ENCODE measurements at regions not wholly inside any gene's neighbourhood (a gene's known extent, or its start where the extent isn't known, plus 50 kb on each side); places are given as distances from the start of the nearest gene placed in this dataset.

- no peaks in the 10 kb centered on the region for H3K4me1 ChIP-seq
- TF ChIP-seq POLR2A (IDR thresholded peaks at IDR 0.05), result no peak
- TF ChIP-seq, protein P1, sequence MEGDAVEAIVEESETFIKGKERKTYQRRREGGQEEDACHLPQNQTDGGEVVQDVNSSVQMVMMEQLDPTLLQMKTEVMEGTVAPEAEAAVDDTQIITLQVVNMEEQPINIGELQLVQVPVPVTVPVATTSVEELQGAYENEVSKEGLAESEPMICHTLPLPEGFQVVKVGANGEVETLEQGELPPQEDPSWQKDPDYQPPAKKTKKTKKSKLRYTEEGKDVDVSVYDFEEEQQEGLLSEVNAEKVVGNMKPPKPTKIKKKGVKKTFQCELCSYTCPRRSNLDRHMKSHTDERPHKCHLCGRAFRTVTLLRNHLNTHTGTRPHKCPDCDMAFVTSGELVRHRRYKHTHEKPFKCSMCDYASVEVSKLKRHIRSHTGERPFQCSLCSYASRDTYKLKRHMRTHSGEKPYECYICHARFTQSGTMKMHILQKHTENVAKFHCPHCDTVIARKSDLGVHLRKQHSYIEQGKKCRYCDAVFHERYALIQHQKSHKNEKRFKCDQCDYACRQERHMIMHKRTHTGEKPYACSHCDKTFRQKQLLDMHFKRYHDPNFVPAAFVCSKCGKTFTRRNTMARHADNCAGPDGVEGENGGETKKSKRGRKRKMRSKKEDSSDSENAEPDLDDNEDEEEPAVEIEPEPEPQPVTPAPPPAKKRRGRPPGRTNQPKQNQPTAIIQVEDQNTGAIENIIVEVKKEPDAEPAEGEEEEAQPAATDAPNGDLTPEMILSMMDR (IDR thresholded peaks at IDR 0.05), result no peak
- no peak overlapping the region for H3K4me3 ChIP-seq
- no peak for DNase-seq
- intact Hi-C loops (cut with DNase I; ENCODE audit: low total_unique reads), result no loop called here
- H3K36me3 ChIP-seq, result no peaks in the 10 kb centered on the region
- H3K27me3 ChIP-seq, result no peaks in the 10 kb centered on the region
- no peak overlapping the region for H3K27ac ChIP-seq
- no peaks in the 10 kb centered on the region for H3K9me3 ChIP-seq
Measured at GRCh38 chr7:89780291-89780690, 374.0 kb upstream of the STEAP1 start.

DNA sequence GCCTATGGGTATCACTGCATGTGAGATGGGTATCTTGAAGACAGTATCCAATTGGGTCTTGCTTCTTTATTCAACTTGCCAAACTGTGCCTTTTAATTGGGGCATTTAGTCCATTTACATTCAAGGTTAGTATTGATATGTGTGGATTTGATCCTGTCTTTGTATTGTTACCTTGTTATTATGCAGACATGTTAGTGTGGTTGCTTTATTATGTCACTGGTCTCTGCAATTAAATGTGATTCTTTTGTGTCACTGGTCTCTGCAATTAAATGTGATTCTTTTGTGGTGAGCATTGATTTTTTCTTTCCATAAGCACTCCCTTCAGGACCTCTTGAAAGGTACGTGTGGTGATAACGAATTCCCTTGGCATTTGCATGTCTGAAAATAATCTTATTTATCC, 357.8 kb upstream of the STEAP1 start:
- Histone ChIP-seq H3K27ac (no peak overlapping the region), H3K36me3 (no peaks in the 10 kb centered on the region), H3K9me3 (no peaks in the 10 kb centered on the region), H3K4me3 (no peak overlapping the region), H3K27me3 (no peaks in the 10 kb centered on the region), H3K4me1 (no peaks in the 10 kb centered on the region)
- intact Hi-C loops (cut with DNase I; ENCODE audit: low total_unique reads), result no loop called here
- no peak for DNase-seq
- TF ChIP-seq, protein P1 (IDR thresholded peaks at IDR 0.05), result no peak
- TF ChIP-seq POLR2A (IDR thresholded peaks at IDR 0.05), result no peak

- no peak overlapping the region for H3K27ac ChIP-seq
- H3K36me3 ChIP-seq, result no peaks in the 10 kb centered on the region
- no peak for DNase-seq
- H3K9me3 ChIP-seq, result no peaks in the 10 kb centered on the region
- no peaks in the 10 kb centered on the region for H3K4me1 ChIP-seq
- intact Hi-C loops (cut with DNase I; ENCODE audit: low total_unique reads), result no loop called here
- no peaks in the 10 kb centered on the region for H3K27me3 ChIP-seq
- TF ChIP-seq, protein P1 (IDR thresholded peaks at IDR 0.05), result no peak
- no peak for TF ChIP-seq POLR2A (IDR thresholded peaks at IDR 0.05)
- H3K4me3 ChIP-seq, result no peak overlapping the region
Measured at GRCh38 chr7:89797965-89798598, 356.2 kb upstream of the STEAP1 start.

- intact Hi-C loops (cut with DNase I; ENCODE audit: low total_unique reads), result no loop called here
- Histone ChIP-seq H3K27ac (no peak overlapping the region), H3K36me3 (no peaks in the 10 kb centered on the region), H3K4me3 (no peak overlapping the region), H3K27me3 (no peaks in the 10 kb centered on the region), H3K9me3 (no peaks in the 10 kb centered on the region), H3K4me1 (no peaks in the 10 kb centered on the region)
- DNase-seq, result no peak
- TF ChIP-seq, protein P1 (IDR thresholded peaks at IDR 0.05), result no peak
- TF ChIP-seq POLR2A (IDR thresholded peaks at IDR 0.05), result no peak
Measured at GRCh38 chr7:89798599-89798996, 355.7 kb upstream of the STEAP1 start.

DNA sequence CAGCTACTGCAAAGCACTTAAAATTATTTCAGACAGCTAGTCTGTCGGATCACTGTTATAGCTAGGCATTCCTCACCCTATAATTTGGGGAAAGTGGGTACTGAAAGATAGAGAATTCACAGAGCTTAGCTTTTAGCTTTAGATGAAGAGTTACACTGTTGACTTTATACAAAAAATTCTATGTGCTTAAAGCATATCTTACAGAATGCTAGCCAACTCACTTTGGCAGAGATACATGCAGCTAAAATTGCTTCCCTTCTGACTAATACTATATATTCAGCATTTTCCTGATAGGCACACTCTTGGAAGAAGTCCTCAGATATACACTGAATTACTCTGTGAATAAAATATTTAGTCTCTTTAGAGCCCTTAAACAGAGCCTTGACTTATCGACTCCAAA, 353.5 kb upstream of the STEAP1 start:
- TF ChIP-seq, protein P1 (IDR thresholded peaks at IDR 0.05), result no peak
- no peak for TF ChIP-seq POLR2A (IDR thresholded peaks at IDR 0.05)
- intact Hi-C loops (cut with DNase I; ENCODE audit: low total_unique reads), result no loop called here
- DNase-seq, result no peak
- no peak overlapping the region for H3K27ac ChIP-seq
- H3K4me3 ChIP-seq, result no peak overlapping the region
- no peaks in the 10 kb centered on the region for H3K36me3 ChIP-seq
- H3K27me3 ChIP-seq, result no peaks in the 10 kb centered on the region
- no peaks in the 10 kb centered on the region for H3K9me3 ChIP-seq
- H3K4me1 ChIP-seq, result no peaks in the 10 kb centered on the region

All from uterus (tissue), 3 donors.